ENCODE measurements at regions not wholly inside any gene's neighbourhood (a gene's known extent, or its start where the extent isn't known, plus 50 kb on each side); places are given as distances from the start of the nearest gene placed in this dataset.

GRCh38 chr12:41636653-41637052 lies 448.5 kb downstream of the PDZRN4 start (continued):
- no peak for TF ChIP-seq E2F4 (IDR thresholded peaks at IDR 0.05; ENCODE audit: low read depth, low read length)

- FAIRE-seq, result no peak
- Histone ChIP-seq H3K4me3 (no peak overlapping the region), H3K4me2 (ENCODE audit: control insufficient read depth, insufficient read depth) (no peak overlapping the region), H3K4me1 (ENCODE audit: control insufficient read depth, insufficient read depth, low read length) (no peaks in the 10 kb centered on the region), H3K9ac (ENCODE audit: control insufficient read depth, insufficient read depth, low read length) (no peak overlapping the region), H4K20me1 (ENCODE audit: control insufficient read depth, insufficient read depth) (no peaks in the 10 kb centered on the region), H3K36me3 (ENCODE audit: control insufficient read depth in 2 of 2, insufficient read depth in 2 of 2, low read length in 1 of 2) (no peaks in the 10 kb centered on the region), H2AFZ (ENCODE audit: control insufficient read depth, low read depth, low read length) (no peak overlapping the region), H3K79me2 (ENCODE audit: control insufficient read depth, insufficient read depth, low read length) (no peaks in the 10 kb centered on the region), H3K27ac (ENCODE audit: control insufficient read depth, insufficient read depth) (no peak overlapping the region), H3K27me3 (replicated peaks in 1 of 2; ENCODE audit: control insufficient read depth in 2 of 2, insufficient read depth in 2 of 2, low read length in 1 of 2) (no peaks in the 10 kb centered on the region), H3K9me3 (replicated peaks; ENCODE audit: control insufficient read depth, insufficient read depth, low read length) (no peaks in the 10 kb centered on the region)
- RAD21 ChIA-PET (ENCODE audit: unreplicated experiment), result no interaction called here
- no peak for ATAC-seq
- BruUV-seq (replicated peaks), result no TSS peak
- TF ChIP-seq, protein P1, sequence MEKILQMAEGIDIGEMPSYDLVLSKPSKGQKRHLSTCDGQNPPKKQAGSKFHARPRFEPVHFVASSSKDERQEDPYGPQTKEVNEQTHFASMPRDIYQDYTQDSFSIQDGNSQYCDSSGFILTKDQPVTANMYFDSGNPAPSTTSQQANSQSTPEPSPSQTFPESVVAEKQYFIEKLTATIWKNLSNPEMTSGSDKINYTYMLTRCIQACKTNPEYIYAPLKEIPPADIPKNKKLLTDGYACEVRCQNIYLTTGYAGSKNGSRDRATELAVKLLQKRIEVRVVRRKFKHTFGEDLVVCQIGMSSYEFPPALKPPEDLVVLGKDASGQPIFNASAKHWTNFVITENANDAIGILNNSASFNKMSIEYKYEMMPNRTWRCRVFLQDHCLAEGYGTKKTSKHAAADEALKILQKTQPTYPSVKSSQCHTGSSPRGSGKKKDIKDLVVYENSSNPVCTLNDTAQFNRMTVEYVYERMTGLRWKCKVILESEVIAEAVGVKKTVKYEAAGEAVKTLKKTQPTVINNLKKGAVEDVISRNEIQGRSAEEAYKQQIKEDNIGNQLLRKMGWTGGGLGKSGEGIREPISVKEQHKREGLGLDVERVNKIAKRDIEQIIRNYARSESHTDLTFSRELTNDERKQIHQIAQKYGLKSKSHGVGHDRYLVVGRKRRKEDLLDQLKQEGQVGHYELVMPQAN (conservative IDR thresholded peaks at IDR 0.05), result no peak
- no peak for TF ChIP-seq HSF1 (IDR thresholded peaks at IDR 0.05; ENCODE audit: low read depth, low read length)
- TF ChIP-seq SREBF2 (IDR thresholded peaks at IDR 0.05; ENCODE audit: low read length), result no peak
- TF ChIP-seq STAT3 (IDR thresholded peaks at IDR 0.05; ENCODE audit: low read depth, low read length), result no peak
- SMC1A ChIA-PET (ENCODE audit: uncharacterized antibody, unreplicated experiment), result interaction anchor here (1.4 kb wide), 1 partner anchor 16 kb away, joined by 4 read pairs; no protein-coding TSS in a partner anchor
- DNase-seq (ENCODE audit: low read depth, low spot score), result no peak
- CTCF ChIA-PET, result no interaction called here
- WGBS (ENCODE audit: insufficient coverage, insufficient replicate concordance, low lambda C conversion rate, missing lambda C conversion rate), result 6% methylated on average over 5 of the region's 5 CpGs
- in situ Hi-C loops (cut with MboI) (no loop called here), intact Hi-C loops (cut with micrococcal nuclease; ENCODE audit: unreplicated experiment) (no loop called here)
- POLR2A ChIA-PET, result no interaction called here
Observed at GRCh38 chr12:41635626-41636364, 447.7 kb downstream of the PDZRN4 start.

All from GM12878 (cell line).